ENCODE measurements at regions not wholly inside any gene's neighbourhood (a gene's known extent, or its start where the extent isn't known, plus 50 kb on each side); places are given as distances from the start of the nearest gene placed in this dataset.

GRCh38 chr4:81607950-81608349 lies 136.2 kb upstream of the RASGEF1B start:
- TF ChIP-seq CTCF (conservative IDR thresholded peaks at IDR 0.05 in 1 of 2, IDR thresholded peaks at IDR 0.05 in 1 of 2; ENCODE audit: low read depth in 1 of 2, low read length in 2 of 2) (no peak), EZH2 (IDR thresholded peaks at IDR 0.05; ENCODE audit: low read length, missing control alignments) (no peak)
